ENCODE measurements at regions not wholly inside any gene's neighbourhood (a gene's known extent, or its start where the extent isn't known, plus 50 kb on each side); places are given as distances from the start of the nearest gene placed in this dataset.

DNA sequence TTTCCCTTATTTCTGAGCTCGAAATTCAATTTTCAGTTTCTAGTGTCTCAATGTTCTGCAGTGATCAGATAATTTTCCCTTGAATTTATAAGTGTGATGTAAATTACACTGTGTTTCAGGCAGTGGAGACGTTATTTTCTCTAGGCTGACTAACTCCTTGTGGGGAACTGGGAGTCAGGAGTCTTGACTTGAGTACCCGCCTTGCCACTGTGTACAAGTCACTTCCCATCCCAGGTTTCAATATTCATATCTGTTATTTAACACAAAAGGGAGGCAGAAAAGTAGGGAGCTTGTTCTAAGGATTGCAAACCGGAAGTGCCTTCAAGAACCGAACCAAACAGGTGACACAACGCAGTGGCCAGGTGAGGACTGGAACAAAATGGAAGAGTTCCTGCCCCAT lies 196.5 kb downstream of the MEX3B start:
- H3K27me3 ChIP-seq: no peaks in the 10 kb centered on the region
- no peak overlapping the region for H3K27ac ChIP-seq
- no peaks in the 10 kb centered on the region for H3K36me3 ChIP-seq
- ATAC-seq (no peak), DNase-seq (no peak)
- intact Hi-C loops (cut with DNase I): loop anchor here in 1 of 10 donors (10.0 kb wide), 1 partner anchor 56 kb away; no protein-coding TSS in a partner anchor
- peaks cover 0 to 2% (median 0%) of the 10 kb centered on the region in 12 donors for H3K4me1 ChIP-seq
- H3K9me3 ChIP-seq: no peaks in the 10 kb centered on the region
- H3K4me3 ChIP-seq: no peak overlapping the region
- TF ChIP-seq CTCF (IDR thresholded peaks at IDR 0.05) (no peak), POLR2A (IDR thresholded peaks at IDR 0.05) (no peak)
- WGBS, 4 donors: 84 to 90% (median 87%) methylated on average over 6 of the region's 6 CpGs

- WGBS, 4 donors: 80 to 93% (median 92%) methylated on average over 2 of the region's 2 CpGs
- Histone ChIP-seq H3K9me3 (no peaks in the 10 kb centered on the region), H3K27me3 (no peaks in the 10 kb centered on the region), H3K27ac (no peak overlapping the region), H3K4me1 (peaks cover 0 to 2% (median 0%) of the 10 kb centered on the region in 12 donors), H3K4me3 (no peak overlapping the region), H3K36me3 (no peaks in the 10 kb centered on the region)
- TF ChIP-seq CTCF (IDR thresholded peaks at IDR 0.05): no peak
- no peak for TF ChIP-seq POLR2A (IDR thresholded peaks at IDR 0.05)
- no peak for ATAC-seq
- DNase-seq: no peak
- intact Hi-C loops (cut with DNase I): loop anchor here in 1 of 10 donors (10.0 kb wide), 1 partner anchor 56 kb away; no protein-coding TSS in a partner anchor
Measured at GRCh38 chr15:81848701-81849100, 197.1 kb downstream of the MEX3B start.

- H3K36me3 ChIP-seq: no peaks in the 10 kb centered on the region
- H3K9me3 ChIP-seq: no peaks in the 10 kb centered on the region
- TF ChIP-seq CTCF (IDR thresholded peaks at IDR 0.05) (no peak), POLR2A (IDR thresholded peaks at IDR 0.05) (no peak)
- H3K4me1 ChIP-seq: no peaks in the 10 kb centered on the region
- no peak overlapping the region for H3K4me3 ChIP-seq
- ATAC-seq: no peak
- 71 to 85% (median 76%) methylated on average over 6 of the region's 6 CpGs for WGBS, 4 donors
- DNase-seq: no peak
- H3K27me3 ChIP-seq: no peaks in the 10 kb centered on the region
- H3K27ac ChIP-seq: no peak overlapping the region
- intact Hi-C loops (cut with DNase I): loop anchor here in 1 of 10 donors (10.0 kb wide), 1 partner anchor 61 kb away; no protein-coding TSS in a partner anchor
Measured at GRCh38 chr15:81843757-81844407, 201.9 kb downstream of the MEX3B start.

- Histone ChIP-seq H3K27ac (no peak overlapping the region), H3K9me3 (no peaks in the 10 kb centered on the region), H3K36me3 (no peaks in the 10 kb centered on the region), H3K27me3 (no peaks in the 10 kb centered on the region), H3K4me1 (no peaks in the 10 kb centered on the region), H3K4me3 (no peak overlapping the region)
- no peak for TF ChIP-seq POLR2A (IDR thresholded peaks at IDR 0.05)
- no peak for TF ChIP-seq CTCF (IDR thresholded peaks at IDR 0.05)
- DNase-seq (no peak), ATAC-seq (no peak)
- intact Hi-C loops (cut with DNase I): loop anchor here in 1 of 10 donors (10.0 kb wide), 1 partner anchor 62 kb away; no protein-coding TSS in a partner anchor
- WGBS, 4 donors: 87 to 92% (median 90%) methylated on average over 5 of the region's 5 CpGs
Measured at GRCh38 chr15:81843226-81843625, 202.6 kb downstream of the MEX3B start.
